SK-N-SH treated with all-trans-retinoic acid at 6 μM for 48 hours (cell line): ENCODE measurements at regions not wholly inside any gene's neighbourhood (a gene's known extent, or its start where the extent isn't known, plus 50 kb on each side); places are given as distances from the start of the nearest gene placed in this dataset.

Experiments used
- ATAC-seq: fragments of 200-7000 bp; cut with Tn5 transposase; 3 replicates; pipeline ENCODE4 v1.9.1; 2020; ENCODE audit warnings: mild to moderate bottlenecking, moderate library complexity
- ARNTL ChIP-seq: fragments of 450-650 bp; formaldehyde crosslinking; IDR thresholded peaks from 2 replicates; pipeline ENCODE4 v1.5.0; 2020; ENCODE audit warnings: low read depth, mild to moderate bottlenecking, moderate library complexity, borderline replicate concordance
- BACH2 ChIP-seq: fragments of 250-450 bp; sonication (Bioruptor Pico); IDR thresholded peaks from 2 replicates; pipeline ENCODE4 v1.9.0; 2021; ENCODE audit warnings: mild to moderate bottlenecking, borderline replicate concordance
- CSDC2 ChIP-seq: fragments of 250-450 bp; sonication (Bioruptor Pico); IDR thresholded peaks from 2 replicates; pipeline ENCODE4 v1.5.0; 2020; ENCODE audit warnings: mild to moderate bottlenecking, moderate library complexity
- CSRNP3 ChIP-seq: fragments of 250-450 bp; sonication (Bioruptor Pico); IDR thresholded peaks from 2 replicates; pipeline ENCODE4 v1.5.1; 2021; ENCODE audit warnings: mild to moderate bottlenecking, moderate library complexity
- ESRRG ChIP-seq: fragments of 250-450 bp; sonication (Bioruptor Pico); IDR thresholded peaks from 2 replicates; pipeline ENCODE4 v1.6.1; 2021; ENCODE audit warnings: mild to moderate bottlenecking
- GLIS3 ChIP-seq: fragments of 250-450 bp; sonication (Bioruptor Pico); IDR thresholded peaks from 2 replicates; pipeline ENCODE4 v1.5.0; 2020; ENCODE audit warnings: mild to moderate bottlenecking, moderate library complexity
- ISL1 ChIP-seq: fragments of 250-450 bp; sonication (Bioruptor Pico); IDR thresholded peaks from 2 replicates; pipeline ENCODE4 v2.1.2; 2022; ENCODE audit warnings: mild to moderate bottlenecking, moderate library complexity
- OSR1 ChIP-seq: fragments of 250-450 bp; sonication (Bioruptor Pico); IDR thresholded peaks from 2 replicates; pipeline ENCODE4 v1.8.0; 2022; ENCODE audit warnings: moderate library complexity, mild to moderate bottlenecking, inconsistent platforms
- PATZ1 ChIP-seq: fragments of 250-450 bp; sonication (Bioruptor Pico); IDR thresholded peaks from 2 replicates; pipeline ENCODE4 v1.8.0; 2020; ENCODE audit warnings: mild to moderate bottlenecking, moderate library complexity, borderline replicate concordance
- POU6F1 ChIP-seq: fragments of 250-450 bp; sonication (Bioruptor Pico); IDR thresholded peaks from 2 replicates; pipeline ENCODE4 v1.8.0; 2021; ENCODE audit warnings: low read depth, mild to moderate bottlenecking, moderate library complexity, borderline replicate concordance
- PPARA ChIP-seq: fragments of 250-450 bp; sonication (Bioruptor Pico); IDR thresholded peaks from 2 replicates; pipeline ENCODE4 v1.5.0; 2020; ENCODE audit warnings: mild to moderate bottlenecking, borderline replicate concordance
- RARB ChIP-seq: fragments of 250-450 bp; sonication (Bioruptor Pico); IDR thresholded peaks from 2 replicates; pipeline ENCODE4 v1.8.0; 2021; ENCODE audit warnings: mild to moderate bottlenecking, moderate library complexity
- SNAI2 ChIP-seq: fragments of 250-450 bp; sonication (Bioruptor Pico); IDR thresholded peaks from 2 replicates; pipeline ENCODE4 v1.5.0; 2020; ENCODE audit warnings: mild to moderate bottlenecking, moderate library complexity
- TCF4 ChIP-seq: fragments of 250-450 bp; sonication (Bioruptor Pico); IDR thresholded peaks from 2 replicates; pipeline ENCODE4 v1.8.0; 2021; ENCODE audit warnings: mild to moderate bottlenecking, moderate library complexity, borderline replicate concordance
- TOX ChIP-seq: fragments of 250-450 bp; sonication (Bioruptor Pico); IDR thresholded peaks from 2 replicates; pipeline ENCODE4 v1.8.0; 2021; ENCODE audit warnings: mild to moderate bottlenecking, moderate library complexity, borderline replicate concordance
- TSHZ2 ChIP-seq: fragments of 250-450 bp; sonication (Bioruptor Pico); IDR thresholded peaks from 2 replicates; pipeline ENCODE4 v1.5.0; 2020; ENCODE audit warnings: mild to moderate bottlenecking, moderate library complexity
- ZC3H10 ChIP-seq: fragments of 250-450 bp; sonication (Bioruptor Pico); IDR thresholded peaks from 2 replicates; pipeline ENCODE4 v1.5.1; 2021; ENCODE audit warnings: mild to moderate bottlenecking, moderate library complexity
- ZFP3 ChIP-seq: fragments of 250-450 bp; sonication (Bioruptor Pico); IDR thresholded peaks from 2 replicates; pipeline ENCODE4 v1.5.0; 2020; ENCODE audit warnings: mild to moderate bottlenecking, moderate library complexity
- ZFP30 ChIP-seq: fragments of 450-650 bp; formaldehyde crosslinking; IDR thresholded peaks from 2 replicates; pipeline ENCODE4 v1.5.0; 2022; ENCODE audit warnings: mild to moderate bottlenecking, moderate library complexity
- ZNF565 ChIP-seq: fragments of 450-650 bp; formaldehyde crosslinking; conservative IDR thresholded peaks from 2 replicates; pipeline ENCODE4 v1.5.0; 2020; ENCODE audit warnings: low read depth, mild to moderate bottlenecking, moderate library complexity
- ZNF70 ChIP-seq: fragments of 450-650 bp; formaldehyde crosslinking; IDR thresholded peaks from 2 replicates; pipeline ENCODE4 v1.5.0; 2020; ENCODE audit warnings: mild to moderate bottlenecking, moderate library complexity
- ZNF8 ChIP-seq: fragments of 450-650 bp; formaldehyde crosslinking; IDR thresholded peaks from 2 replicates; pipeline ENCODE4 v1.5.0; 2020; ENCODE audit warnings: mild to moderate bottlenecking, moderate library complexity
- TF ChIP-seq, protein P1 (sequence below): fragments of 250-450 bp; sonication (Bioruptor Pico); IDR thresholded peaks from 2 replicates; pipeline ENCODE4 v1.5.1; 2020; ENCODE audit warnings: low read depth, mild to moderate bottlenecking, moderate library complexity

DNA sequence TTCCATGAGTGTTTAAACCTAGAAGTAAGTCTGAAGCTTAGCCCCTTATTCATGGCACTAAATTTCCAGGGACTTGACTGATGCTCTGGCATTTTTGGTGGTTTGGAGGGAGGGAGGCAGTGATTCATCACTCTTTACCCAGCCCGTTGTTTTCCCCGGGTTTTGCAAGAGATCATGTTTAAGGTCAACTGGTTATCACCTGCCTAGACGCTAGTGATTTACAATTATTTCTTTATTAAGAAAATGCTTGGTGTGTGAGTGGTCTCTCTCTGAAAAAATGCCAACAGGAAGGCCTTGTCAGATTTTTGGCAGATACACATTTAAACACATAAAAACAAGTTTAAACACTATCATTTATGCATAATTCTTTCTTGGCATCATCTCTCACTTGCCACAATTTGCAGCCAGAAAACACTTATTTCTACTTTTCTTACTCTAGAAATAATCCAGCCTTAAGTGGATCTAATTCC lies 737.9 kb upstream of the ZNF608 start (continued):
- TF ChIP-seq CSDC2 (CRISPR knock-in tag) (no peak), ESRRG (CRISPR knock-in tag) (no peak)

- TF ChIP-seq ZFP3 (CRISPR knock-in tag) (peak; percentile 48; the same call in 1 of the 2 replicates), ZC3H10 (peak; percentile 65), TOX (CRISPR knock-in tag) (peak; percentile 91; the same call in 1 of the 2 replicates), BACH2 (CRISPR knock-in tag) (no peak), GLIS3 (CRISPR knock-in tag) (peak; percentile 85; the same call in 1 of the 2 replicates), CSRNP3 (CRISPR knock-in tag) (peak; percentile 88), ESRRG (CRISPR knock-in tag) (peak; percentile 58; the same call in 1 of the 2 replicates), PPARA (CRISPR knock-in tag) (no peak), PATZ1 (CRISPR knock-in tag) (peak; percentile 95), ZFP30 (CRISPR knock-in tag) (no peak), ZNF565 (CRISPR knock-in tag) (no peak), ISL1 (CRISPR knock-in tag) (peak; percentile 99), ZNF70 (CRISPR knock-in tag) (peak; percentile 69), OSR1 (CRISPR knock-in tag) (no peak), RARB (CRISPR knock-in tag) (peak; percentile 68; the same call in 1 of the 2 replicates), ZNF8 (peak; percentile 58), TCF4 (CRISPR knock-in tag) (peak; percentile 99), ARNTL (CRISPR knock-in tag) (no peak), TSHZ2 (CRISPR knock-in tag) (peak; percentile 76), SNAI2 (CRISPR knock-in tag) (no peak), POU6F1 (CRISPR knock-in tag) (0 out of 2 replicates have a peak, but pooled peaks have one; percentile 40), CSDC2 (CRISPR knock-in tag) (peak; percentile 83; the same call in 1 of the 2 replicates)
- TF ChIP-seq, protein P1, sequence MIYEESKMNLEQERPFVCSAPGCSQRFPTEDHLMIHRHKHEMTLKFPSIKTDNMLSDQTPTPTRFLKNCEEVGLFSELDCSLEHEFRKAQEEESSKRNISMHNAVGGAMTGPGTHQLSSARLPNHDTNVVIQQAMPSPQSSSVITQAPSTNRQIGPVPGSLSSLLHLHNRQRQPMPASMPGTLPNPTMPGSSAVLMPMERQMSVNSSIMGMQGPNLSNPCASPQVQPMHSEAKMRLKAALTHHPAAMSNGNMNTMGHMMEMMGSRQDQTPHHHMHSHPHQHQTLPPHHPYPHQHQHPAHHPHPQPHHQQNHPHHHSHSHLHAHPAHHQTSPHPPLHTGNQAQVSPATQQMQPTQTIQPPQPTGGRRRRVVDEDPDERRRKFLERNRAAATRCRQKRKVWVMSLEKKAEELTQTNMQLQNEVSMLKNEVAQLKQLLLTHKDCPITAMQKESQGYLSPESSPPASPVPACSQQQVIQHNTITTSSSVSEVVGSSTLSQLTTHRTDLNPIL (CRISPR knock-in tag), result peak; percentile 93
These were observed 738.6 kb upstream of the ZNF608 start for GRCh38 chr5:125484742-125485641.

More at GRCh38 chr5:125484742-125485641, 738.6 kb upstream of the ZNF608 start:
- peak; percentile 87 for ATAC-seq
